Posterior cingulate gyrus (tissue), 11 donors: ENCODE measurements at regions not wholly inside any gene's neighbourhood (a gene's known extent, or its start where the extent isn't known, plus 50 kb on each side); places are given as distances from the start of the nearest gene placed in this dataset.
"Not testable (repeated sequence)": the region's sequence is repeated elsewhere in the genome, so short reads cannot be mapped to it uniquely, and the experiment has no call there.

Experiments
- DNase-seq, 10 donors: peaks; one replicate each; pipeline versions ENCODE4 v3.0.0 to v3.0.0-alpha.2; 2020 to 2021; ENCODE audit warnings: mixed read lengths in 3 of 10
- intact Hi-C: fragments of 100-400 bp; cut with DNase I; formaldehyde crosslinking; loops from one replicate; pipeline ENCODE4 v1.15.1; 2023

- intact Hi-C loops = no loop called here
- no peak for DNase-seq
Observed at GRCh38 chr5:145028626-145029025, 806.5 kb downstream of the PRELID2 start.

- DNase-seq = no peak
- intact Hi-C loops = no loop called here
Observed at GRCh38 chr5:145027286-145027685, 807.9 kb downstream of the PRELID2 start.

- intact Hi-C loops = no loop called here
Observed at GRCh38 chr5:145025775-145026174, 809.4 kb downstream of the PRELID2 start.

GRCh38 chr5:145015146-145015545 lies 820.0 kb downstream of the PRELID2 start:
- no peak for DNase-seq
- intact Hi-C loops = no loop called here

More at GRCh38 chr5:145025775-145026174, 809.4 kb downstream of the PRELID2 start:
- no peak for DNase-seq

- intact Hi-C loops = no loop called here
Observed at GRCh38 chr5:145014109-145014508, 821.0 kb downstream of the PRELID2 start.

GRCh38 chr5:145010834-145011233 lies 824.3 kb downstream of the PRELID2 start:
- no peak for DNase-seq
- intact Hi-C loops = no loop called here

More at GRCh38 chr5:145014109-145014508, 821.0 kb downstream of the PRELID2 start:
- no peak for DNase-seq

- no peak for DNase-seq
- intact Hi-C loops = no loop called here
Observed at GRCh38 chr5:145008876-145009530, 826.1 kb downstream of the PRELID2 start.

- intact Hi-C loops = not testable (repeated sequence)
Observed at GRCh38 chr5:144994356-144994755, 823.7 kb downstream of the KCTD16 start.

GRCh38 chr5:144983101-144983500 lies 812.4 kb downstream of the KCTD16 start:
- DNase-seq = no peak
- intact Hi-C loops = no loop called here

More at GRCh38 chr5:144994356-144994755, 823.7 kb downstream of the KCTD16 start:
- DNase-seq = not testable (repeated sequence)

- DNase-seq = no peak
- intact Hi-C loops = no loop called here
Observed at GRCh38 chr5:144979516-144980264, 809.0 kb downstream of the KCTD16 start.

GRCh38 chr5:144972317-144972716 lies 801.6 kb downstream of the KCTD16 start:
- no peak for DNase-seq
- intact Hi-C loops = no loop called here

- no peak for DNase-seq
- intact Hi-C loops = no loop called here
Observed at GRCh38 chr5:144971108-144971850, 800.6 kb downstream of the KCTD16 start.

GRCh38 chr5:144960296-144960695 lies 789.6 kb downstream of the KCTD16 start:
- intact Hi-C loops = no loop called here
- DNase-seq = no peak

GRCh38 chr5:144958002-144958401 lies 787.3 kb downstream of the KCTD16 start:
- no peak for DNase-seq
- intact Hi-C loops = no loop called here

- intact Hi-C loops = no loop called here
Observed at GRCh38 chr5:144950996-144951395, 780.3 kb downstream of the KCTD16 start.

GRCh38 chr5:144947023-144947422 lies 776.4 kb downstream of the KCTD16 start:
- no peak for DNase-seq
- intact Hi-C loops = no loop called here

More at GRCh38 chr5:144950996-144951395, 780.3 kb downstream of the KCTD16 start:
- DNase-seq = no peak

GRCh38 chr5:144945503-144945902 lies 774.8 kb downstream of the KCTD16 start:
- no peak for DNase-seq
- intact Hi-C loops = no loop called here

GRCh38 chr5:144944936-144945335 lies 774.3 kb downstream of the KCTD16 start:
- intact Hi-C loops = no loop called here
- DNase-seq = no peak

GRCh38 chr5:144941004-144941403 lies 770.3 kb downstream of the KCTD16 start:
- no peak for DNase-seq
- intact Hi-C loops = no loop called here

- intact Hi-C loops = no loop called here
- DNase-seq = no peak
Observed at GRCh38 chr5:144918371-144918770, 747.7 kb downstream of the KCTD16 start.

GRCh38 chr5:144915452-144915851 lies 744.8 kb downstream of the KCTD16 start:
- no peak for DNase-seq
- intact Hi-C loops = no loop called here
